ENCODE measurements at regions not wholly inside any gene's neighbourhood (a gene's known extent, or its start where the extent isn't known, plus 50 kb on each side); places are given as distances from the start of the nearest gene placed in this dataset.
"Not testable (repeated sequence)": the region's sequence is repeated elsewhere in the genome, so short reads cannot be mapped to it uniquely, and the experiment has no call there.

GRCh38 chr1:104212239-104212638 is 462.5 kb downstream of the AMY1C start (continued):
- no peak for TF ChIP-seq ZNF558 (CRISPR knock-in tag; IDR thresholded peaks at IDR 0.05; ENCODE audit: borderline replicate concordance)
- TF ChIP-seq ZBTB10 (CRISPR knock-in tag; IDR thresholded peaks at IDR 0.05; ENCODE audit: borderline replicate concordance), result no peak

GRCh38 chr1:104217395-104217986 is 467.8 kb downstream of the AMY1C start:
- DNase-seq (ENCODE audit: low spot score); in situ Hi-C loops (cut with HindIII; ENCODE audit: extremely low pct_ligation_motif_present, low pct_unique_long_range_greater_than_20kb); H2AFZ ChIP-seq (ENCODE audit: low read length); ATAC-seq; H3K4me1 ChIP-seq (ENCODE audit: insufficient read depth, low read length); H4K20me1 ChIP-seq (ENCODE audit: insufficient read depth, low read length); H3K27ac ChIP-seq (ENCODE audit: extremely low read length, insufficient read depth, low read length); POLR2A ChIA-PET; H3K36me3 ChIP-seq (replicated peaks in 1 of 2; ENCODE audit: control insufficient read depth in 1 of 2, insufficient read depth in 2 of 2, low read length in 2 of 2); BruUV-seq (replicated peaks); CTCF ChIA-PET (ENCODE audit: low intra/inter-chr PET ratio, low total read pairs); intact Hi-C loops (cut with micrococcal nuclease; ENCODE audit: unreplicated experiment); H3K9ac ChIP-seq (ENCODE audit: insufficient read depth, low read depth, low read length); H3K4me2 ChIP-seq (ENCODE audit: low read depth, low read length); H3K79me2 ChIP-seq (ENCODE audit: insufficient read depth, low read length); H3K4me3 ChIP-seq (replicated peaks in 1 of 3; ENCODE audit: insufficient read depth in 1 of 3, low read depth in 2 of 3, low read length in 3 of 3); H3K27me3 ChIP-seq (ENCODE audit: control insufficient read depth in 1 of 2, insufficient read depth in 2 of 2, low read length in 2 of 2); FAIRE-seq; H3K9me3 ChIP-seq (ENCODE audit: low read length): not testable (repeated sequence)
- 0% methylated on average over 2 of the region's 28 CpGs for WGBS (ENCODE audit: low lambda C conversion rate)

- Histone ChIP-seq H4K20me1 (ENCODE audit: insufficient read depth, low read length) (no peaks in the 10 kb centered on the region), H3K79me2 (ENCODE audit: insufficient read depth, low read length) (no peaks in the 10 kb centered on the region), H3K27me3 (ENCODE audit: control insufficient read depth in 1 of 2, insufficient read depth in 2 of 2, low read length in 2 of 2) (no peaks in the 10 kb centered on the region), H3K9ac (ENCODE audit: insufficient read depth, low read depth, low read length) (no peak overlapping the region), H3K9me3 (ENCODE audit: low read length) (peaks cover 10% of the 10 kb centered on the region; the same call in 1 of the 2 replicates), H3K27ac (ENCODE audit: extremely low read length, insufficient read depth, low read length) (no peak overlapping the region), H3K36me3 (replicated peaks in 1 of 2; ENCODE audit: control insufficient read depth in 1 of 2, insufficient read depth in 2 of 2, low read length in 2 of 2) (no peaks in the 10 kb centered on the region), H3K4me2 (ENCODE audit: low read depth, low read length) (no peak overlapping the region), H3K4me1 (ENCODE audit: insufficient read depth, low read length) (no peaks in the 10 kb centered on the region), H3K4me3 (replicated peaks in 1 of 3; ENCODE audit: insufficient read depth in 1 of 3, low read depth in 2 of 3, low read length in 3 of 3) (no peak overlapping the region), H2AFZ (ENCODE audit: low read length) (no peak overlapping the region)
- no TSS peak for BruUV-seq (replicated peaks)
- POLR2A ChIA-PET, result no interaction called here
- ATAC-seq (no peak), DNase-seq (ENCODE audit: low spot score) (no peak), FAIRE-seq (no peak)
- intact Hi-C loops (cut with micrococcal nuclease; ENCODE audit: unreplicated experiment) (no loop called here), in situ Hi-C loops (cut with HindIII; ENCODE audit: extremely low pct_ligation_motif_present, low pct_unique_long_range_greater_than_20kb) (no loop called here)
- CTCF ChIA-PET (ENCODE audit: low intra/inter-chr PET ratio, low total read pairs), result no interaction called here
- 0% methylated on average over 3 of the region's 3 CpGs for WGBS (ENCODE audit: low lambda C conversion rate)
- TF ChIP-seq PRDM15 (CRISPR knock-in tag; IDR thresholded peaks at IDR 0.05) (no peak), PREB (CRISPR knock-in tag; IDR thresholded peaks at IDR 0.05) (no peak), ZNF558 (CRISPR knock-in tag; IDR thresholded peaks at IDR 0.05; ENCODE audit: borderline replicate concordance) (no peak), MBD4 (IDR thresholded peaks at IDR 0.05; ENCODE audit: borderline replicate concordance, low read length) (no peak), ZNF616 (CRISPR knock-in tag; IDR thresholded peaks at IDR 0.05; ENCODE audit: low read depth) (no peak), ZNF224 (CRISPR knock-in tag; IDR thresholded peaks at IDR 0.05) (no peak), AHR (CRISPR knock-in tag; IDR thresholded peaks at IDR 0.05) (no peak)
Measured at GRCh38 chr1:104229860-104230259, 480.2 kb downstream of the AMY1C start.
